ENCODE measurements at regions not wholly inside any gene's neighbourhood (a gene's known extent, or its start where the extent isn't known, plus 50 kb on each side); places are given as distances from the start of the nearest gene placed in this dataset.

DNA sequence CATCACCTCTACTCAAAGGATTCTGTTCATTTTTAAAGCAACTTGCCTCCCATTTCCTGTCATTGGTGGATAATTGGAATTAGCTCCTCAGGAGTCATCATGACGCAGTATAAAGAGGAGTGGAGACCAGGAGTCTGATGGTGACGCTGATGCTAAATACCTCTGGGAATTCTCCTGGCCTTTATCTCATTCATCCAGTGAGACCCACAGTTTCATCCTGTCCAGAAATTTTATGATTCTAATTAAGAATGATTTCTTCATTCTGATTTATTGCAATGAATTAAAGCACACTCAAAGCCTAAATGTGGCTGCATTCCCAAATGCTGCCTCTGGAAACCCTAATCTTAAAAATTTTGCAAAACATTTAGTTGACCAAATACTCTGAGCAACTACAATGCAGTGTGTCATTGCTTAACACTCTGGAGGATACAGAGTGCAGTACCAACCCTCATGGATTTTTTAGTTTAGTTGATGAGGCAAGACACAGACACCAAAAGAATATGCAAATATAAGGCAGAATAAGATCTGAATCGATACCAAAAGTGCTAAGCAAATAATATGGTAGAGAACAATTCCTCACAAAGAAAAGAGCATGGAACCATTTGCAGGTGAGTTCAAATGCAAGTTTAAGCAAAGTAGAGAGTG lies 236.2 kb downstream of the ETAA1 start:
- TF ChIP-seq, protein P1, sequence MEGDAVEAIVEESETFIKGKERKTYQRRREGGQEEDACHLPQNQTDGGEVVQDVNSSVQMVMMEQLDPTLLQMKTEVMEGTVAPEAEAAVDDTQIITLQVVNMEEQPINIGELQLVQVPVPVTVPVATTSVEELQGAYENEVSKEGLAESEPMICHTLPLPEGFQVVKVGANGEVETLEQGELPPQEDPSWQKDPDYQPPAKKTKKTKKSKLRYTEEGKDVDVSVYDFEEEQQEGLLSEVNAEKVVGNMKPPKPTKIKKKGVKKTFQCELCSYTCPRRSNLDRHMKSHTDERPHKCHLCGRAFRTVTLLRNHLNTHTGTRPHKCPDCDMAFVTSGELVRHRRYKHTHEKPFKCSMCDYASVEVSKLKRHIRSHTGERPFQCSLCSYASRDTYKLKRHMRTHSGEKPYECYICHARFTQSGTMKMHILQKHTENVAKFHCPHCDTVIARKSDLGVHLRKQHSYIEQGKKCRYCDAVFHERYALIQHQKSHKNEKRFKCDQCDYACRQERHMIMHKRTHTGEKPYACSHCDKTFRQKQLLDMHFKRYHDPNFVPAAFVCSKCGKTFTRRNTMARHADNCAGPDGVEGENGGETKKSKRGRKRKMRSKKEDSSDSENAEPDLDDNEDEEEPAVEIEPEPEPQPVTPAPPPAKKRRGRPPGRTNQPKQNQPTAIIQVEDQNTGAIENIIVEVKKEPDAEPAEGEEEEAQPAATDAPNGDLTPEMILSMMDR (IDR thresholded peaks at IDR 0.05; ENCODE audit: insufficient read depth, low read length, poor library complexity, severe bottlenecking): no peak
- H3K27me3 ChIP-seq (replicated peaks; ENCODE audit: control insufficient read depth, insufficient read depth, low read length): no peaks in the 10 kb centered on the region
- H3K4me3 ChIP-seq (replicated peaks; ENCODE audit: low read depth, low read length): no peak overlapping the region
- DNase-seq (ENCODE audit: extremely low read depth, insufficient read length): no peak
- no peaks in the 10 kb centered on the region for H3K36me3 ChIP-seq (ENCODE audit: control insufficient read depth, insufficient read depth, low read length)

DNA sequence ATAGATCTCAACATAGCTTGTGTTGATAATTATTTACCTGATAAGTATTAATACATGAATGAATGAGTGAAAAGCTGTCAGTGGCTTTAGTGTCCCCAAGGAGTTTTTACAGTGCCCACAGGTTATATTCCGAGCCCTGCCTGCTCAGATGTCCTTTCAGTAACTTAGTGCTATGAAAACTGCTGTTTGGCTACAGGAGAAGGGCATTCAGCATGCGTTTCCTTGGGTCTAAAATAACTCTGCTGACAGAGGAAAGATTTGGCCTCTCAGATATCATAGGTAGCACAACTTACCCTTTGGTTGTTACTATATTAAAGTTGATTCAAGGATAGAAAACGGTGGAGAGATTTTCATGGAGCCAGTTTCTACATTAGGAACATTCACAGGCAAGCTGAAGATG lies 241.0 kb downstream of the ETAA1 start:
- TF ChIP-seq, protein P1 (IDR thresholded peaks at IDR 0.05; ENCODE audit: insufficient read depth, low read length, poor library complexity, severe bottlenecking): no peak
- H3K27me3 ChIP-seq (replicated peaks; ENCODE audit: control insufficient read depth, insufficient read depth, low read length): no peaks in the 10 kb centered on the region
- DNase-seq (ENCODE audit: extremely low read depth, insufficient read length): no peak
- H3K36me3 ChIP-seq (ENCODE audit: control insufficient read depth, insufficient read depth, low read length): no peaks in the 10 kb centered on the region
- H3K4me3 ChIP-seq (replicated peaks; ENCODE audit: low read depth, low read length): no peak overlapping the region

DNA sequence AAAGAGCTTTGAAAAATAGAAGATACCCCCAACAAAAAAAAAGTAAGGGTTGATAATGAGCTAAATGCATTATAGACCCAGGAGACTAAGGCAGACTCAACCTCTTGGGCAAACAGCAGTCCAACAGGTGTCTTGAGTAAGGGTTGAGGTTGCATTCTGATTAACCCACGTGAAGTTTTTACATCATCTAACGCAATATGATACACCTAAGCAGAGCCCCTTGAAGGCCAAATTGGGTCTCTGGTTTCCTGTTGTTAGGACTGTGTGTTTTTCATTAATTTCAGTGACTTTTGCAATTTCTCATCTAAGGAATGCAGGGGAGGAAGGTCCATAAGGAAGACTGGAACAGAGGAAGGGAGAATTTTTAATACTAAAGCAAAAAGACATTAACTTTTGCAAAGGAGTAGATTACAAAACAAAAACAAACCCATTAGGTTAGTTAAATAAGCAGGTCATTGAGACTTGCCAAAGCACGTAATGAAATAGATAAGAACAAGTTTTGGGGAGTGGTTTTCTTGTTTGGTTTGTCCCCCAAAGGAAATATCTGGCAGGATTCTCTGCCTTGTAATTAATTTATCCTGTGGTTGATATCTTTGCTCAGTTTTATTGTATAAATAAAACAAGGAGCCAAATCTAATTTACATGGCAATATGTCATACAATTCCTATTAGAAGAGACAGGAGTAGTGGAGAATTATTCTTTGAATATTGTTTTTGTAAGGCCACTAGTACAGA lies 244.3 kb downstream of the ETAA1 start:
- no peak for DNase-seq (ENCODE audit: extremely low read depth, insufficient read length)
- Histone ChIP-seq H3K36me3 (ENCODE audit: control insufficient read depth, insufficient read depth, low read length) (no peaks in the 10 kb centered on the region), H3K27me3 (replicated peaks; ENCODE audit: control insufficient read depth, insufficient read depth, low read length) (no peaks in the 10 kb centered on the region)

DNA sequence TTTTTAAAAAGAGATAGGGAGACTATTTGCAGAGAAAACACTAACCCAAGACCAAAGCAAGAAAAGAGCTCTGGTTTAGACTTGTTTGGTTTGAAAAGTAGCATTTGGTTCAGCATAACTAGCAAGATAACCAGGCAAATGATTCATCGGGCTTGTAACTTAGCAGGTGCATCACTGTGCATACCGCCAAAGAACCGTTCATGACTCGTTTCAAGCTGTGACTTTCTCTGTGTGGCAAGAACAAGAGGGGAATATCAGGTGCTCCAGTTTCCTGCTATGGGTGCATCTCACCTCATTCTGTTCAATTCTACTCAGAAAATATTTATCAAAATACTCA lies 244.9 kb downstream of the ETAA1 start:
- no peaks in the 10 kb centered on the region for H3K36me3 ChIP-seq (ENCODE audit: control insufficient read depth, insufficient read depth, low read length)
- TF ChIP-seq, protein P1 (IDR thresholded peaks at IDR 0.05; ENCODE audit: insufficient read depth, low read length, poor library complexity, severe bottlenecking): no peak
- no peak overlapping the region for H3K4me3 ChIP-seq (replicated peaks; ENCODE audit: low read depth, low read length)
- no peak for DNase-seq (ENCODE audit: extremely low read depth, insufficient read length)
- no peaks in the 10 kb centered on the region for H3K27me3 ChIP-seq (replicated peaks; ENCODE audit: control insufficient read depth, insufficient read depth, low read length)

More for the DNA sequence above, 244.3 kb downstream of the ETAA1 start:
- no peak overlapping the region for H3K4me3 ChIP-seq (replicated peaks; ENCODE audit: low read depth, low read length)
- TF ChIP-seq, protein P1 (IDR thresholded peaks at IDR 0.05; ENCODE audit: insufficient read depth, low read length, poor library complexity, severe bottlenecking): no peak

DNA sequence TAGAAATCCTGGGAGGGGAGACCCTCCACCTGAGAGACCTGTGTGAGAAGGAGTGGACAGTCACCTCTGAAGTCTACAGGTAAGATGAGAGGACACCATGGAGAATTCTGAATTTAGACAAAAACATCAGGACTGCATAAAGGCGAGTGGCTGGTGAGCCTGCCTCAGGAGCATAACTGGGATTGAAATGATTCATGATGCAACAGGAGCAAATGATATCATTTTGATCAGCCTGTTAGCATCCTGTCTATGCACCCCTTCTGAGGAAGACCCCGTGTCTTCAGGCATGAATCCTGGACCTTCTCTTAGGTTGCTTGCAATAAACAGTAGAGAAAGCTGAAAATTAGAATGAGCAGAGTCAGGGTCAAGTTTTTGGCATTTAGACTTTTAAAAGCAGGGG lies 245.8 kb downstream of the ETAA1 start:
- Histone ChIP-seq H3K27me3 (replicated peaks; ENCODE audit: control insufficient read depth, insufficient read depth, low read length) (no peaks in the 10 kb centered on the region), H3K36me3 (ENCODE audit: control insufficient read depth, insufficient read depth, low read length) (no peaks in the 10 kb centered on the region), H3K4me3 (replicated peaks; ENCODE audit: low read depth, low read length) (no peak overlapping the region)
- TF ChIP-seq, protein P1 (IDR thresholded peaks at IDR 0.05; ENCODE audit: insufficient read depth, low read length, poor library complexity, severe bottlenecking): no peak
- DNase-seq (ENCODE audit: extremely low read depth, insufficient read length): no peak
